Activated naive CD4-positive, alpha-beta T cell treated with anti-CD3 and anti-CD28 coated beads, Interleukin-2, amount 50 U/mL, for 24 hours (primary cell): ENCODE measurements at regions not wholly inside any gene's neighbourhood (a gene's known extent, or its start where the extent isn't known, plus 50 kb on each side); places are given as distances from the start of the nearest gene placed in this dataset.

Experiments
- H3K27ac Mint-ChIP-seq: one replicate; pipeline ENCODE4 v1.8.0; 2021; ENCODE audit warnings: mild to moderate bottlenecking, mixed read lengths
- H3K27me3 Mint-ChIP-seq: one replicate; pipeline ENCODE4 v1.8.0; 2021; ENCODE audit warnings: mixed read lengths
- H3K36me3 Mint-ChIP-seq: one replicate; pipeline ENCODE4 v1.8.0; 2021; ENCODE audit warnings: mixed read lengths
- H3K4me1 Mint-ChIP-seq: one replicate; pipeline ENCODE4 v1.8.0; 2021; ENCODE audit warnings: mixed read lengths
- H3K4me3 Mint-ChIP-seq: one replicate; pipeline ENCODE4 v1.8.0; 2021; ENCODE audit warnings: mild to moderate bottlenecking, mixed read lengths
- H3K9me3 Mint-ChIP-seq: one replicate; pipeline ENCODE4 v1.8.0; 2021; ENCODE audit warnings: mixed read lengths

DNA sequence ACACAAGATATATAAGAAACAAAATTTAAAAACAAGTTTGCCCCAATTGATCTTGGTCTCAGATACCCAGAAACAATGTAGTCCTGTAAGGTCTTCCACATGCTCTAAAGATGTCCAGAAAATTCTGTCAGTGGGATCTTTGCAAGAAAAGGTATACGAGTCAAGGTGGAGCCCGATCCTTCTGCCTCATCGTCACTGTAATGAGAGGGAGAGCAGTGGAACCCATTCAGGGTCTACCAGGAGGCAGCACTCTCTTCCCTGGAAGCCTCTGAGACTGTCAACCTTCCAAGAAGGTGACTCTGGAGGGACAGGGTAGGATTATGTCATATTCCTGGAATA lies 112.8 kb downstream of the JCAD start:
- H3K27ac Mint-ChIP-seq = no peak overlapping the region
- H3K27me3 Mint-ChIP-seq = no peaks in the 10 kb centered on the region
- H3K36me3 Mint-ChIP-seq = no peaks in the 10 kb centered on the region
- H3K9me3 Mint-ChIP-seq = no peaks in the 10 kb centered on the region
- no peak overlapping the region for H3K4me3 Mint-ChIP-seq
- no peaks in the 10 kb centered on the region for H3K4me1 Mint-ChIP-seq

GRCh38 chr10:29941476-29941875 lies 117.9 kb downstream of the JCAD start:
- H3K4me3 Mint-ChIP-seq = no peak overlapping the region
- peaks cover 2% of the 10 kb centered on the region for H3K36me3 Mint-ChIP-seq
- H3K27ac Mint-ChIP-seq = no peak overlapping the region
- no peaks in the 10 kb centered on the region for H3K4me1 Mint-ChIP-seq
- H3K9me3 Mint-ChIP-seq = no peaks in the 10 kb centered on the region
- H3K27me3 Mint-ChIP-seq = peaks cover 10% of the 10 kb centered on the region

DNA sequence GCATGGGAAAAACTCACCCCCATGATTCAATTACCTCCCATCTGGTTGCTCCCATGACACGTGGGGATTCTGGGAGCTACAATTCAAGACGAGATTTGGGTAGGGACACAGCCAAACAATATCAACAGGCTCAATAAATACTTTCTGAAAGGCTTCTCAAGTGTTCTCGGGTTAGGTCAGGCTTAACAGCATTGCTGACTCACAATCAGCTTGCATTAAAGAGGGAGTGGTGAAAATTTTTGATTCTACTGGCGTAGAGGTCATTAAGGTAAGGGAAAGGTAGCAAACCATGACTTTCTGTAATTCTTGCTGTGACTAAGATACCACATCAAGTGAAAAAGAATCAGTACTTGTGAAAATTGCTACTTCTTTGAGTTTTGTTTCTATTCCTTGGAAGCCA lies 126.4 kb downstream of the JCAD start:
- no peak overlapping the region for H3K4me3 Mint-ChIP-seq
- no peaks in the 10 kb centered on the region for H3K4me1 Mint-ChIP-seq
- no peaks in the 10 kb centered on the region for H3K9me3 Mint-ChIP-seq
- H3K36me3 Mint-ChIP-seq = peaks cover 2% of the 10 kb centered on the region
- H3K27me3 Mint-ChIP-seq = peaks cover 10% of the 10 kb centered on the region
- no peak overlapping the region for H3K27ac Mint-ChIP-seq

DNA sequence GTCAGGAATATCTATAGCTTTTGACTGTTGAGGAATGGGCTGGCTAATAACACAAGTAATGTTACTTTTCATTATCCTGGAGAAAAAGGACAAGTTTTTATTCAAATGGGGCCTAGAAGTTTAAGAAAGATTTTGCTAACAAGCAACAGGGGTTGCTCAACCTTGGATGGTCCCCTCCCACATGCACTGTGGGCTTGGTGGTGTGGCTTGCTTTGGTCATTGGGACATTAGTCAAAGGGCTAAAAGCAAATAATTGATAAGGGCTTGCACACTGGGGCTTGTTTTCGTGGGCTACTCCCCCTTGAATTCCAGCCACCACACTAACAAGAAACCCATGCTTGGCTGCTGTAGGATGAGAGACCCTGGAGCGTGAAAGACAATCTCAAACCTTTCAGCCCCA lies 127.6 kb downstream of the JCAD start:
- peaks cover 4% of the 10 kb centered on the region for H3K27me3 Mint-ChIP-seq
- no peak overlapping the region for H3K4me3 Mint-ChIP-seq
- no peak overlapping the region for H3K27ac Mint-ChIP-seq
- H3K9me3 Mint-ChIP-seq = no peaks in the 10 kb centered on the region
- peaks cover 2% of the 10 kb centered on the region for H3K36me3 Mint-ChIP-seq
- no peaks in the 10 kb centered on the region for H3K4me1 Mint-ChIP-seq

- H3K4me3 Mint-ChIP-seq = no peak overlapping the region
- no peaks in the 10 kb centered on the region for H3K4me1 Mint-ChIP-seq
- H3K9me3 Mint-ChIP-seq = no peaks in the 10 kb centered on the region
- H3K27me3 Mint-ChIP-seq = peaks cover 4% of the 10 kb centered on the region
- H3K27ac Mint-ChIP-seq = no peak overlapping the region
- peaks cover 2% of the 10 kb centered on the region for H3K36me3 Mint-ChIP-seq
Measured at GRCh38 chr10:29929006-29929405, 130.4 kb downstream of the JCAD start.

DNA sequence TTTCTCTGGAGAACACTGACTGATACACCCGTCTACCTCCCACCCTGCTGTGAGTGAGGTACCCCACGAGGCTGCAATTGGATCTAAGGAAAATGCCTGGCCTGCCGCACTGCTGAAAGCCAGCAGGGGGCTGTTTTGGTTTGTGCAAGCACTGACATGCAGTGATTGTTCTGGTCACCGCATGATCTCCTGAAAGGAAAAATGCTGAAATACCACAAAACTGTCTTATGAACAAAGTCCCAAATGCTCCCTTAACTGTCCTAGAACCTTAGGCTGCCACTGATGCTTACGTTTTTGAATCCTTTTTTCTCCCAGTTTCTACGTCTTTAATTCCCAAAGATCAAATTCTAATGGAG lies 132.7 kb downstream of the JCAD start:
- Mint-ChIP-seq H3K4me3 (no peak overlapping the region), H3K9me3 (no peaks in the 10 kb centered on the region), H3K27me3 (peaks cover 5% of the 10 kb centered on the region), H3K27ac (no peak overlapping the region), H3K4me1 (no peaks in the 10 kb centered on the region), H3K36me3 (no peaks in the 10 kb centered on the region)

GRCh38 chr10:29925771-29926692 lies 133.4 kb downstream of the JCAD start:
- H3K27me3 Mint-ChIP-seq = peaks cover 3% of the 10 kb centered on the region
- H3K36me3 Mint-ChIP-seq = no peaks in the 10 kb centered on the region
- H3K4me3 Mint-ChIP-seq = no peak overlapping the region
- H3K27ac Mint-ChIP-seq = no peak overlapping the region
- H3K9me3 Mint-ChIP-seq = no peaks in the 10 kb centered on the region
- no peaks in the 10 kb centered on the region for H3K4me1 Mint-ChIP-seq

DNA sequence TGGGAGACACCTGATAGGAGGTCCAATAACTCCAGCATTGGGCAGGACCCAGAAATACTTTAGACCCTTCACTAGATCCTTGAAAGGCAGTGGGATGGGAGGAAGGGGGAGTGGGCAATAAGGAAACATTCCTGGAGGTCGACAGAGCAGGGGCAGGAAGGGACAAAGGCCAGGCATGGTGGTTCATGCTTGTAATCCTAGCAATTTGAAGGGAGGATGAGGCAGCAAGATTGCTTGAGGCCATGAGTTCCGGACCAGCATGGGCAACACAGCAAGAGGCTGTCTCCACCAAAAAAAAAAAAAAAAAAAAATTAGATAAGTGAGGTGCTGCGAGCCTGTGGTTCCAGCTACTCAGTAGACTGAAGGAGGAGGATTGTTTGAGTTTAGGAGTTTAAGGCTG lies 134.9 kb downstream of the JCAD start:
- H3K9me3 Mint-ChIP-seq = no peaks in the 10 kb centered on the region
- H3K27ac Mint-ChIP-seq = no peak overlapping the region
- no peak overlapping the region for H3K4me3 Mint-ChIP-seq
- peaks cover 8% of the 10 kb centered on the region for H3K27me3 Mint-ChIP-seq
- H3K36me3 Mint-ChIP-seq = no peaks in the 10 kb centered on the region
- H3K4me1 Mint-ChIP-seq = no peaks in the 10 kb centered on the region

DNA sequence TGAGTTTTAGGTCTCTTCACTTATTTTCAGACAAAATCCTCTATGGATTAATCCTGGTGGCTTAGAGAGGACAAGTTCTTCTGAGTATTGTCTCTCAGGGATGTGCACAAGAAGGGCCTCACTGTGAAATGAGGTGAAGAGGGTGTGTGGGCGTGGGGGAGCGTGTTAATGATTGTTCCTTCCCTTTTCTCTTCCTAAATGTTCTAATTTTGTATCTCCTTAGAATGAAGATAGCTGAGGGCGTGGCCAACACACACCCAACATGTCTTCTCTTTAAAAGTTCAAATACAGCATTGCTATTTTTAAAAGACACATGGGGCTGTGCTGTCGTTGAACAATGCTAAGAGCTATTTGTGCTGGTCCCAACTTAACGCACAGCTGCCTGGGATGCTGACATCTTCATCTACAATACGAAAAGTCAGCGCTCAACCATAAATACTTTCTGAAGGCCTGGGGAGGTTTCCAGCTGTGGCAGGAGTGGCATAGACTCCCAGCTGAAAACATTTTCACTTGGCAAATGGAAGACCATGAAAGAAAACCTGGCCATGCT lies 135.9 kb downstream of the JCAD start:
- Mint-ChIP-seq H3K27ac (no peak overlapping the region), H3K9me3 (no peaks in the 10 kb centered on the region), H3K27me3 (peaks cover 11% of the 10 kb centered on the region), H3K36me3 (no peaks in the 10 kb centered on the region), H3K4me3 (no peak overlapping the region), H3K4me1 (no peaks in the 10 kb centered on the region)

DNA sequence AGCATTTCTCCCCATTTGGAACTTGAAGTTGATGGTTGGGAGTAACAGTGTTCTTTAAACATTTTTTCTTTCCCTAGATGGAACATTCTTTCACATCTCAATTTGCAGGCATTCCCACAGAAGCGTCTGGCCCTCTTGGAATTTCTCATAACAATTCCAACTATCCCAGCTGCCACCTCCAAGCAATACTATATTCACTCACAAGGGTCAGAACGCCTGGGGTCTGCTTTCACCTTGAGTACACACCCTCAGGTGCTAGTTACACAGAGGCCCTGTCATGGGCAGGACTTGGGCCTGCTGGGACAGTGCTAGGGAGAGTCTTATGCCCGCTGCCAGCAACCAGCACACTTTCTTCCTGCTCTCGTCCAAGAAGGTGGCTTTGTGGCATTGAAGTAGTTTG lies 136.5 kb downstream of the JCAD start:
- H3K27ac Mint-ChIP-seq = no peak overlapping the region
- H3K27me3 Mint-ChIP-seq = peaks cover 11% of the 10 kb centered on the region
- H3K9me3 Mint-ChIP-seq = no peaks in the 10 kb centered on the region
- H3K36me3 Mint-ChIP-seq = no peaks in the 10 kb centered on the region
- no peaks in the 10 kb centered on the region for H3K4me1 Mint-ChIP-seq
- no peak overlapping the region for H3K4me3 Mint-ChIP-seq

DNA sequence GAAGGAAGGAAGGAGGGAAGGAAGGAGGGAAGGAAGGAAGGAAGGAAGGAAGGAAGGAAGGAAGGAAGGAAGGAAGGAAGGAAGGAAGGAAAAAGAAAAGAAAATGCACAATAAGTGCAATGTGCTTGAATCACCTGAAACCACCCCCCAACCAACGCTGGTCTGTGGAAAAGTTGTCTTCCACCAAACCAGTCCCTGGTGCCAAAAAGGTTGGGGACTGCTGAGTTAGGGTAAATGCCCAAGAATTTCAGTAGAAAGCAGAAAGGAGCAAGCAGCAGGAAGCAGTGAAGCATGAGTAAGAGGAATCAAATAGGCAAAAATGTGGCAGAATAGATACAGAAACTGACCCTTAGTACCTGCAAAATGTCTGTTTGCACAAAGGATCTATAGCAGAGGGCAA lies 137.2 kb downstream of the JCAD start:
- peaks cover 11% of the 10 kb centered on the region for H3K27me3 Mint-ChIP-seq
- no peaks in the 10 kb centered on the region for H3K4me1 Mint-ChIP-seq
- H3K4me3 Mint-ChIP-seq = no peak overlapping the region
- no peaks in the 10 kb centered on the region for H3K9me3 Mint-ChIP-seq
- no peak overlapping the region for H3K27ac Mint-ChIP-seq
- no peaks in the 10 kb centered on the region for H3K36me3 Mint-ChIP-seq

GRCh38 chr10:29921071-29921446 lies 138.3 kb downstream of the JCAD start:
- Mint-ChIP-seq H3K4me1 (no peaks in the 10 kb centered on the region), H3K4me3 (no peak overlapping the region), H3K9me3 (no peaks in the 10 kb centered on the region), H3K27ac (no peak overlapping the region), H3K36me3 (no peaks in the 10 kb centered on the region), H3K27me3 (peaks cover 11% of the 10 kb centered on the region)

- Mint-ChIP-seq H3K27me3 (peaks cover 11% of the 10 kb centered on the region), H3K36me3 (no peaks in the 10 kb centered on the region)
Measured at GRCh38 chr10:29920408-29921070, 138.8 kb downstream of the JCAD start.

GRCh38 chr10:29918623-29919400 lies 140.6 kb downstream of the JCAD start:
- no peak overlapping the region for H3K27ac Mint-ChIP-seq
- no peaks in the 10 kb centered on the region for H3K4me1 Mint-ChIP-seq
- H3K4me3 Mint-ChIP-seq = no peak overlapping the region

More at GRCh38 chr10:29920408-29921070, 138.8 kb downstream of the JCAD start:
- no peak overlapping the region for H3K4me3 Mint-ChIP-seq
- no peaks in the 10 kb centered on the region for H3K4me1 Mint-ChIP-seq
- no peaks in the 10 kb centered on the region for H3K9me3 Mint-ChIP-seq
- H3K27ac Mint-ChIP-seq = no peak overlapping the region

DNA sequence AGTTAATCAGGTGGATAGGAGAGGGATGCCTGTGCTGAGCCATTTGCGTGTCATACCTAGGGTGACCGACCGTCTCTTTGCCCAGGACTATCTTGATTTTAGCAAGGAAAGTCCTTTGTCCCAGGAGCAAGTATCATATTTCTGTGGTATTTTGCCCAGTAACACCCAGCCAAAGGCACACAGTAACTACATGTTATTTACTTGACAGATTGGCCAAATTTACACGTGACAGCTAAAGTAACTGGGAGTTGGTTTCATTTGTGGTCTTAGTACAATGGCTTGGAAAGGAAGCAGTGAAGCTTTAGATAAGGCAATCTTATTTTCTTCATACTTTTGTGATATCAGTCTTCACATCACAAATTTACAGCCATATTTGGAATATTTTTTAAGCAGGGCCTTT lies 142.1 kb downstream of the JCAD start:
- H3K4me3 Mint-ChIP-seq = no peak overlapping the region
- no peak overlapping the region for H3K27ac Mint-ChIP-seq
- H3K4me1 Mint-ChIP-seq = no peaks in the 10 kb centered on the region
- no peaks in the 10 kb centered on the region for H3K9me3 Mint-ChIP-seq
- no peaks in the 10 kb centered on the region for H3K36me3 Mint-ChIP-seq
- peaks cover 8% of the 10 kb centered on the region for H3K27me3 Mint-ChIP-seq

More at GRCh38 chr10:29918623-29919400, 140.6 kb downstream of the JCAD start:
- Mint-ChIP-seq H3K9me3 (no peaks in the 10 kb centered on the region), H3K36me3 (no peaks in the 10 kb centered on the region), H3K27me3 (peaks cover 11% of the 10 kb centered on the region)

GRCh38 chr10:29916669-29917068 lies 142.7 kb downstream of the JCAD start:
- H3K9me3 Mint-ChIP-seq = no peaks in the 10 kb centered on the region

More at GRCh38 chr10:29916669-29917068, 142.7 kb downstream of the JCAD start:
- Mint-ChIP-seq H3K27ac (no peak overlapping the region), H3K36me3 (no peaks in the 10 kb centered on the region), H3K27me3 (peaks cover 9% of the 10 kb centered on the region), H3K4me3 (no peak overlapping the region), H3K4me1 (no peaks in the 10 kb centered on the region)
